Fibroblast of pulmonary artery (primary cell): ENCODE measurements at regions not wholly inside any gene's neighbourhood (a gene's known extent, or its start where the extent isn't known, plus 50 kb on each side); places are given as distances from the start of the nearest gene placed in this dataset.

Experiments used
- DNase-seq: peaks from one replicate; pipeline ENCODE4 v3.0.0-alpha.2; 2010; ENCODE audit warnings: low read depth
- H3K4me3 ChIP-seq: replicated peaks from 2 replicates; pipeline ENCODE4 v1.5.1; 2011; ENCODE audit warnings: low read depth, mild to moderate bottlenecking, control low read depth, low read length, moderate library complexity
- CTCF ChIP-seq: IDR thresholded peaks from 2 replicates; pipeline ENCODE4 v1.5.1; 2011; ENCODE audit warnings: mild to moderate bottlenecking, control low read depth, low read length, inconsistent platforms; ENCODE audit errors: missing control alignments

GRCh38 chr2:195296490-195296889, 360.5 kb upstream of the SLC39A10 start:
- DNase-seq = no peak
- no peak for TF ChIP-seq CTCF
- no peak overlapping the region for H3K4me3 ChIP-seq

- DNase-seq = no peak
- H3K4me3 ChIP-seq = no peak overlapping the region
- TF ChIP-seq CTCF = no peak
Observed at GRCh38 chr2:195289081-195289480, 367.9 kb upstream of the SLC39A10 start.

- TF ChIP-seq CTCF = no peak
- DNase-seq = no peak
- H3K4me3 ChIP-seq = no peak overlapping the region
Observed at GRCh38 chr2:195279840-195280427, 377.1 kb upstream of the SLC39A10 start.

- DNase-seq = no peak
Observed at GRCh38 chr2:195270466-195271039, 386.5 kb upstream of the SLC39A10 start.

GRCh38 chr2:195269220-195269619, 387.8 kb upstream of the SLC39A10 start:
- no peak overlapping the region for H3K4me3 ChIP-seq
- no peak for TF ChIP-seq CTCF
- no peak for DNase-seq

More at GRCh38 chr2:195270466-195271039, 386.5 kb upstream of the SLC39A10 start:
- no peak for TF ChIP-seq CTCF
- H3K4me3 ChIP-seq = no peak overlapping the region

GRCh38 chr2:195257979-195258378, 399.0 kb upstream of the SLC39A10 start:
- TF ChIP-seq CTCF = no peak
- DNase-seq = no peak
- no peak overlapping the region for H3K4me3 ChIP-seq

GRCh38 chr2:195252018-195252417, 405.0 kb upstream of the SLC39A10 start:
- no peak for TF ChIP-seq CTCF
- DNase-seq = no peak
- no peak overlapping the region for H3K4me3 ChIP-seq
